ENCODE measurements at regions not wholly inside any gene's neighbourhood (a gene's known extent, or its start where the extent isn't known, plus 50 kb on each side); places are given as distances from the start of the nearest gene placed in this dataset.
"Not testable (repeated sequence)": the region's sequence is repeated elsewhere in the genome, so short reads cannot be mapped to it uniquely, and the experiment has no call there.

GRCh38 chr3:176401211-176401610 lies 796.1 kb downstream of the TBL1XR1 start:
- no peak overlapping the region for H3K27ac ChIP-seq
- no peak for DNase-seq (ENCODE audit: low read depth, low spot score)

- no peak for DNase-seq (ENCODE audit: low read depth, low spot score)
- no peak overlapping the region for H3K27ac ChIP-seq
Observed at GRCh38 chr3:176399193-176399592, 798.1 kb downstream of the TBL1XR1 start.

- no peak overlapping the region for H3K27ac ChIP-seq
- DNase-seq (ENCODE audit: low read depth, low spot score), result no peak
Observed at GRCh38 chr3:176395240-176395639, 802.0 kb downstream of the TBL1XR1 start.

DNA sequence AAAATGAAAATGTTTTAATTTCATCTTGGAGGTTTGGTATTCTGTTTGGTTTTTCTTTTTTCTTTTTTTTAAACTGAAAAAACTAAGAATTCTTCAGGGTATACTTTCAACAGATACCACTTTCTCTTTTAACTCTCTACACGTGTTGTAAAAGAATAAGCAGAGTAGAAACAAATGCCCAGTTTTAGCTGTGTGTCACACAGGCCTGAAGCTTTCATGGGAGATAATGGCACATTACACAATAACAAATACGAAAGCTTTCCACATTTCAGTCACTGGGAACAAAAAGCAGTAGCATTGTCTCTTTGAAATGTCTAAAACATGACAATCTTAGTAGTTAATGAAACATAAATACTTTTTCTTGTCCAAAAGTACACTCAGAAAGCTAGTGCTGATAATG lies 818.5 kb downstream of the TBL1XR1 start:
- H3K27ac ChIP-seq, result no peak overlapping the region
- no peak for DNase-seq (ENCODE audit: low read depth, low spot score)

DNA sequence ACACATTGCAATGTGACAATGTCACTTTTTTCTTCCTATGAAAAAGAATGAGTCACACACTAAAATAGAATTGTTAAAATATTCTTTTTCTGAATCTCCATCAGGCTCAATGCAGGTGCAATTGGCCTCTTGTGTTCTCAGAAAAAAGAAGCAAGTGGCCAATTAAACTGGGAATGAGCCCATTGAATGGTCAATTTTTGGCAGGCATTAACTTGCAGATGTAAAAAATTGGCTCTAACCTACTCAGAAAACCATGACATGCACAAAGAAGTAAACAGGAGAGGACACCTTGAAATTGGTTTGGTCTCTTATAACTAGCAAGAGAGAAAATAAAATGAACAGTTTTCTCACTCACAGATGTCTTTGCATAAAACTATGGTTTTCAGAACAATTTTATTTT lies 820.8 kb downstream of the TBL1XR1 start:
- DNase-seq (ENCODE audit: low read depth, low spot score), result no peak
- H3K27ac ChIP-seq, result no peak overlapping the region

DNA sequence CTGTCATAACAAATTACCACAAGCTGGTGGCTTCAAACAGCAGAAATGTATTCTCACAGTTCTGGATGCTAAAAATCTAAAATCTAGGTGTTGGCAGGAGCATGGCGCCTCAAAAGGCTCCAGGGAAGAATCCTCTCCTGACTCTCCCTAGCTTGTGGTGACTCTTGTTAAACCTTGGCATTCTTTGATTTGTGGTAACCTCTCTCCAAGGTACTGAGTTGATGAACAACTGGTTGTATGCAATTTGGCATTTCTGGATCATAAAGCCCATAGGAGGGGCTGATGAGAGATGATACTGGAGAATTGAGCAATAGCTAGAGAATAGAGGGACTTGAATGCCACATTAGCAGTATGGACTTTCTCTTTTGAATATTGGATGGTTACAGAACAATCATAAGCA lies 821.8 kb downstream of the TBL1XR1 start:
- DNase-seq (ENCODE audit: low read depth, low spot score), result no peak
- no peak overlapping the region for H3K27ac ChIP-seq

- no peak for DNase-seq (ENCODE audit: low read depth, low spot score)
- no peak overlapping the region for H3K27ac ChIP-seq
Observed at GRCh38 chr3:176362191-176362731, 835.0 kb downstream of the TBL1XR1 start.

DNA sequence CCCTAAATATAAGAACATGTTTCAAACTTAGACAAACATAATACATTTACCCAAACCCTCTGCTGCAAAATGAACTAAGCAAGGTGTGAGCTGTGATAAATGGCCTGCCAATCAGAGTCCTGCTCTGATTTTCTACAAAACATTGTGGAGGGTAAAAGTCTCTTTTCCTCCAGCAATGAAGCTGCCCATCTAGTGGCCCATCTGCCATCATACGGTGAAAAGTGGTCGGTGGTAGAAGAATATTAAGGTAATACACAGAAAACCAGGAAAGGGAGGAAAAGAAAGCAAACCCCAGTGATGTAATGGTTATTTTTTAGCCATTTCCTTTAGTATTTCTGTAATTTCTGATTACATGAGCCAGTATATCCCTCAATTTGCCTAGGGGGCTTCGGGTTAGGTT lies 838.1 kb downstream of the TBL1XR1 start:
- no peak for DNase-seq (ENCODE audit: low read depth, low spot score)
- H3K27ac ChIP-seq, result no peak overlapping the region

GRCh38 chr3:176357891-176358290 lies 839.4 kb downstream of the TBL1XR1 start:
- no peak for DNase-seq (ENCODE audit: low read depth, low spot score)
- H3K27ac ChIP-seq, result no peak overlapping the region

- no peak overlapping the region for H3K27ac ChIP-seq
- no peak for DNase-seq (ENCODE audit: low read depth, low spot score)
Observed at GRCh38 chr3:176354843-176355242, 842.4 kb downstream of the TBL1XR1 start.

DNA sequence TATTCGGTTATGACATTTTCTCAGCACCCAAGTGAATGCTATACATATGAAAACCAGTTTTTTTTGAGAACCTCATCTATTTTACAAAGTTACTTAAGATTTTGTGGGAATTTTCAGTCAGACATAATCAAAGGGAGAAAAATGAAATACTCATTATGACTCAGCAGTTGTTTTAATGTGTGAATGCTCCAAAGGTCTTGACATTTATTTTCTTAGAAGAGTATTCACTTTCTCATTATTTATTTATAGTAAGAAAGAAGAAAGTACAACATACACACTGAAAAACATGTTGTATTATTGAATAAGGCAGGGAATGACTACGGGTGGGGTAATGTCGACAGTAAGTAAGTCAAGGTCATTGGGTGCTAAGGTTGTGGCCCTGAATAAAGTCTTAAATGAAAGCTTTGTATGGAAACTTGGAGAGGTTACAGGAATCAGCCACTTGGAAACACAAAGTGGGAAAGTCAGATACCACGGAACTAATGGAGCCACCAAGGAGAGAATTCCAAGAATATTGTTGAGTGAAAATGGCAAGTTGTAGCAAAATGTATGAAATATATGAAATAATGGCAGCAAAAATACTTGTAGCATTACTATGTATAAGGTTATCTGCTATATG lies 844.5 kb downstream of the TBL1XR1 start:
- DNase-seq (ENCODE audit: low read depth, low spot score), result no peak
- no peak overlapping the region for H3K27ac ChIP-seq

GRCh38 chr3:176351408-176351807 lies 845.9 kb downstream of the TBL1XR1 start:
- no peak overlapping the region for H3K27ac ChIP-seq
- DNase-seq (ENCODE audit: low read depth, low spot score), result no peak

DNA sequence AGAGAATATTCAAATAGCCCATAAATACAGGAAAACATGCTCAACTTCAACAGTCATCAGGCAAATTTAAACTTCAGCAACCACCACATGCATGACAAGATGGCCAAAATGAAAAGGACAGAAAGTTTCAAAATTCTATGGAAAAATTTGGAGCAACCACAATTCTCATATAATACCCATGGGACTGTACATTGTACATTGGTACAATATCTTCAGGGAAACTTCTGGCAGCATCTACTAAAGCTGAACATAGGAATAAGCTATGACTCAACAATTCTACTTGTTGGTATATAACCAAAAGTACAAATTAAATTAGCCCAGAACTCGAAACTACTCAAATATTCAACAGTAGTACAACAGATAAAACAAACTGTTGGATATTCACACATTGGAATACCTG lies 847.6 kb downstream of the TBL1XR1 start:
- no peak for DNase-seq (ENCODE audit: low read depth, low spot score)
- no peak overlapping the region for H3K27ac ChIP-seq

GRCh38 chr3:176347424-176348146 lies 849.7 kb downstream of the TBL1XR1 start:
- no peak for DNase-seq (ENCODE audit: low read depth, low spot score)
- H3K27ac ChIP-seq, result no peak overlapping the region

GRCh38 chr3:176341963-176342362 lies 855.3 kb downstream of the TBL1XR1 start:
- DNase-seq (ENCODE audit: low read depth, low spot score), result no peak
- H3K27ac ChIP-seq, result no peak overlapping the region

GRCh38 chr3:176328666-176329065 lies 868.6 kb downstream of the TBL1XR1 start:
- H3K27ac ChIP-seq, result no peak overlapping the region
- no peak for DNase-seq (ENCODE audit: low read depth, low spot score)

DNA sequence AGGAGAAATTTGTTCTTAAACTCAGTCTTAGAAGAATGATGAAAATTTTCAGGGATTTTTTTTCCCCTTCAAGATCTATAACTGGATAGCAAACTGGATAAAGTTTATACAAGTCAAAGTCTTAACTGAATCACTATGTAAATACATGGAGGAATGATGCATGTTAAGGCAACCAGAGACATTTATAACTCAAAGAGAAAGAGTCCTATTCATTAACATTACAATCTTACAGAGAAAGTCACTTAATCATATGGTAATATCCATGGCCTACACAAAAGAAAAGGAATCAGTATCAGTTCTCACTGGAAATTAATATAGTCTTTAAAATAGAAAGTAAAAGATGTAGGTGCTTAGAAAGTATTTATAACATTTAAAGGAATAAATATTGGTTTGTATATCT lies 869.1 kb downstream of the TBL1XR1 start:
- DNase-seq (ENCODE audit: low read depth, low spot score), result no peak
- no peak overlapping the region for H3K27ac ChIP-seq

- not testable (repeated sequence) for H3K27ac ChIP-seq; DNase-seq (ENCODE audit: low read depth, low spot score)
Observed at GRCh38 chr3:176326894-176327490, 870.3 kb downstream of the TBL1XR1 start.

DNA sequence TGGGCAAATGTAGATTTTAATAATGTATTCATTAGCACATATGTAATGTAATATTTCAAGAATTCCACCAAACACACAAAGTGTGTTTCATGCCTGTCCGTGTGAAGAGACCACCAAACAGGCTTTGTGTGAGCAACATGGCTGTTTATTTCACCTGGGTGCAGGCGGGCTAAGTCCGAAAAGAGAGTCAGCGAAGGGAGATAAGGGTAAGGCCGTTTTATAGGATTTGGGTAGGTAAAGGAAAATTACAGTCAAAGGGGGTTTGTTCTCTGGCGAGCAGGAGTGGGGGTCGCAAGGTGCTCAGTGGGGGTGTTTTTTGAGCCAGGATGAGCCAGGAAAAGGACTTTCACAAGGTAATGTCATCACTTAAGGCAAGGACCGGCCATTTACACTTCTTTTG lies 875.8 kb downstream of the TBL1XR1 start:
- H3K27ac ChIP-seq; DNase-seq (ENCODE audit: low read depth, low spot score): not testable (repeated sequence)

DNA sequence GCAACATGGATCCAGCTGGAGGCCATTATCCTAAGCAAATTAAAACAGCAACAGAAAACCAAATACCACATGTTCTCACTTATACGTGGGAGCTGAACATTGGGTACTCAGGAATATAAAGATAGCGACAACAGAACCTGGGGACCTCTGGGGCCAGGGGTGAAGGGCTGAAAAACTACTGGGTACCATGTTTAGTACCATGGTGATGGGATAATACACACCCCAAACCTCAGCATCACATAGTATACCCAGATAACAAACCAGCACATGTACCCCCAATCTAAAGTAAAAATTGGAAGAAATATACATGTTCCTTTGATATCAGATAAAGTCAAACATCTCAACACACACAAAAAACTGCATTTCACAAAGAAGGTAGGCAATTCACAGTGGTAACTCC lies 876.2 kb downstream of the TBL1XR1 start:
- DNase-seq (ENCODE audit: low read depth, low spot score), result no peak
- no peak overlapping the region for H3K27ac ChIP-seq

DNA sequence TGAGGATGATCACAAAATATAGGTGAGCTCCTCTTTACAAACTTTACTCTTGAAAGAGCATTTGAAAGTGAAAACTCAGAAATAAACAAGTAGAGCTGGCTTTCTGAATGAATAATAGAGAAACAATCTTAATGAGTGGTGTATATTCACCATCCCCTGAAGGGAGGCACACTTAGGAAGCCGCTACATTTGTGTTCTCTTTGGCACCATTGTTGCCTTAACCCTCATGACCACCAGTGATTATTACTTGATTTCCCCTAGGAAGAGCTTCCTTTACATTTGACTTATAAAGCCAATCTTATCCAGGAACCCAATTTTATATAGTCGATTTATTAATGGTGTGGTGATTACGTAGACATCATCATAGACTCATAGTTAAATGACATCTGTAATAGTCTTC lies 883.9 kb downstream of the TBL1XR1 start:
- DNase-seq (ENCODE audit: low read depth, low spot score), result no peak
- H3K27ac ChIP-seq, result no peak overlapping the region
